HG03175 (cell line): ENCODE measurements at regions not wholly inside any gene's neighbourhood (a gene's known extent, or its start where the extent isn't known, plus 50 kb on each side); places are given as distances from the start of the nearest gene placed in this dataset.

Experiments
- ATAC-seq: cut with Tn5 transposase; IDR thresholded peaks from one replicate; pipeline ENCODE4 v1.9.1; 2021; ENCODE audit warnings: mild to moderate bottlenecking, moderate library complexity; ENCODE audit not compliant: unreplicated experiment

- no peak for ATAC-seq
Measured at GRCh38 chr19:30151081-30151480, 209.0 kb downstream of the URI1 start.

- no peak for ATAC-seq
Measured at GRCh38 chr19:30152510-30153291, 210.7 kb downstream of the URI1 start.

- ATAC-seq: peak; percentile 62
Measured at GRCh38 chr19:30153326-30154210, 211.5 kb downstream of the URI1 start.

GRCh38 chr19:30154410-30154809 lies 212.4 kb downstream of the URI1 start:
- ATAC-seq: no peak

- no peak for ATAC-seq
Measured at GRCh38 chr19:30155381-30156200, 213.6 kb downstream of the URI1 start.

- no peak for ATAC-seq
Measured at GRCh38 chr19:30156646-30157045, 214.6 kb downstream of the URI1 start.

GRCh38 chr19:30158067-30158892 lies 213.9 kb upstream of the ZNF536 start:
- no peak for ATAC-seq

- ATAC-seq: no peak
Measured at GRCh38 chr19:30158893-30159245, 213.3 kb upstream of the ZNF536 start.

GRCh38 chr19:30159636-30160035 lies 212.5 kb upstream of the ZNF536 start:
- ATAC-seq: no peak

- no peak for ATAC-seq
Measured at GRCh38 chr19:30160426-30160825, 211.8 kb upstream of the ZNF536 start.

GRCh38 chr19:30161021-30161655 lies 211.0 kb upstream of the ZNF536 start:
- no peak for ATAC-seq

- ATAC-seq: no peak
Measured at GRCh38 chr19:30161770-30162169, 210.4 kb upstream of the ZNF536 start.

GRCh38 chr19:30162718-30163117 lies 209.5 kb upstream of the ZNF536 start:
- no peak for ATAC-seq

GRCh38 chr19:30163663-30164062 lies 208.5 kb upstream of the ZNF536 start:
- no peak for ATAC-seq

- no peak for ATAC-seq
Measured at GRCh38 chr19:30165228-30165813, 206.9 kb upstream of the ZNF536 start.

- no peak for ATAC-seq
Measured at GRCh38 chr19:30167206-30167868, 204.8 kb upstream of the ZNF536 start.

- no peak for ATAC-seq
Measured at GRCh38 chr19:30167976-30168635, 204.1 kb upstream of the ZNF536 start.

- ATAC-seq: no peak
Measured at GRCh38 chr19:30168760-30169159, 203.4 kb upstream of the ZNF536 start.
